H1 (cell line): ENCODE measurements at regions not wholly inside any gene's neighbourhood (a gene's known extent, or its start where the extent isn't known, plus 50 kb on each side); places are given as distances from the start of the nearest gene placed in this dataset.

Source experiments
- CTCF ChIA-PET: fragments of 300-600 bp; sonication (Branson Sonifier 250); formaldehyde crosslinking; loops from one replicate; lab custom pipeline; 2021; ENCODE audit not compliant: partially characterized antibody; lab: Charles Lee
- POLR2A ChIA-PET: fragments of 300-600 bp; sonication (Branson Sonifier 250); formaldehyde crosslinking; loops from one replicate; lab custom pipeline; 2021; ENCODE audit warnings: inconsistent platforms; ENCODE audit not compliant: partially characterized antibody; lab: Charles Lee
- DNase-seq, 2 experiments: peaks; one replicate each; pipeline versions ENCODE4 v3.0.0 to v3.0.0-alpha.2; 2010 to 2022; ENCODE audit warnings: low spot score in 2 of 2, low read depth in 1 of 2, mixed read lengths in 1 of 2
- FAIRE-seq: peaks from 2 replicates; lab custom pipeline; 2011; peaks lifted over from hg19 to GRCh38; lab: Jason Lieb, UNC
- H2AFZ ChIP-seq: 2 replicates; pipeline ENCODE4 v1.8.1; 2012; ENCODE audit warnings: low read length, inconsistent platforms
- H2AK5ac ChIP-seq: 2 replicates; pipeline ENCODE4 v1.6.1; 2013; ENCODE audit warnings: low read depth, low read length
- H2BK120ac ChIP-seq: replicated peaks from 2 replicates; pipeline ENCODE3; 2013; ENCODE audit warnings: low read depth, low read length, inconsistent platforms
- H2BK12ac ChIP-seq: 2 replicates; pipeline ENCODE4 v1.6.1; 2013; ENCODE audit warnings: low read depth, low read length
- H2BK15ac ChIP-seq: 2 replicates; pipeline ENCODE4 v1.6.1; 2013; ENCODE audit warnings: low read length
- H2BK20ac ChIP-seq: 2 replicates; pipeline ENCODE4 v1.6.1; 2013; ENCODE audit warnings: low read length
- H2BK5ac ChIP-seq: 2 replicates; pipeline ENCODE4 v1.6.1; 2013; ENCODE audit warnings: low read depth, low read length
- H3K14ac ChIP-seq: 2 replicates; pipeline ENCODE4 v1.6.1; 2013; ENCODE audit warnings: inconsistent platforms; ENCODE audit not compliant: insufficient read length
- H3K18ac ChIP-seq: 2 replicates; pipeline ENCODE4 v1.6.1; 2013; ENCODE audit warnings: low read length; ENCODE audit errors: extremely low read depth
- H3K23ac ChIP-seq: 2 replicates; pipeline ENCODE4 v1.6.1; 2013; ENCODE audit warnings: inconsistent platforms; ENCODE audit not compliant: insufficient read length
- H3K23me2 ChIP-seq: 2 replicates; pipeline ENCODE4 v1.6.1; 2013; ENCODE audit warnings: low read depth, low read length
- H3K27ac ChIP-seq: 2 replicates; pipeline ENCODE4 v1.6.1; 2011; ENCODE audit warnings: low read depth, low read length, inconsistent platforms
- H3K27me3 ChIP-seq, 4 experiments: replicated peaks in 1 of 4; 1 replicate in 1 of 4; 2 replicates in 3 of 4; pipeline versions ENCODE4 v1.6.1 to v1.8.1; 2011 to 2013; ENCODE audit warnings: low read length in 3 of 4, mild to moderate bottlenecking in 3 of 4, inconsistent platforms in 2 of 4, mixed read lengths in 2 of 4, moderate library complexity in 1 of 4; ENCODE audit not compliant: control insufficient read depth in 3 of 4, insufficient read depth in 3 of 4; ENCODE audit errors: extremely low read depth in 1 of 4
- H3K36me3 ChIP-seq, 4 experiments: 2 replicates each; pipeline versions ENCODE4 v1.6.1 to v1.8.1; 2011 to 2013; ENCODE audit warnings: mild to moderate bottlenecking in 4 of 4, low read length in 3 of 4, moderate library complexity in 2 of 4, control low read depth in 1 of 4, inconsistent platforms in 1 of 4; ENCODE audit not compliant: insufficient read depth in 4 of 4, control insufficient read depth in 2 of 4
- H3K4ac ChIP-seq: replicated peaks from 2 replicates; pipeline ENCODE3; 2013; ENCODE audit warnings: low read length, low read depth, mixed read lengths, inconsistent platforms; ENCODE audit not compliant: insufficient read length
- H3K4me1 ChIP-seq, 4 experiments: replicated peaks in 1 of 4; 1 replicate in 1 of 4; 2 replicates in 3 of 4; pipeline versions ENCODE4 v1.6.1 to v1.8.1; 2011 to 2013; ENCODE audit warnings: low read length in 3 of 4, inconsistent platforms in 2 of 4, mixed read lengths in 1 of 4; ENCODE audit not compliant: insufficient read depth in 4 of 4, control insufficient read depth in 3 of 4
- H3K4me2 ChIP-seq, 2 experiments: 2 replicates each; pipeline versions ENCODE4 v1.6.1 to v1.8.1; 2011 to 2013; ENCODE audit warnings: low read depth in 2 of 2, low read length in 2 of 2, control low read depth in 1 of 2, inconsistent platforms in 1 of 2, mild to moderate bottlenecking in 1 of 2; ENCODE audit not compliant: insufficient read depth in 1 of 2
- H3K4me3 ChIP-seq, 4 experiments: fragments of 200-600, 300-600 bp in 1 of 4; sonication (generic), shearing (Covaris generic), sonication (Bioruptor Twin) in 1 of 4; 2 replicates each; pipeline versions ENCODE4 v1.5.1 to v1.8.1; 2011 to 2016; ENCODE audit warnings: low read length in 4 of 4, low read depth in 3 of 4, control low read depth in 2 of 4, inconsistent platforms in 2 of 4, mild to moderate bottlenecking in 2 of 4, mixed read lengths in 1 of 4, moderate library complexity in 1 of 4; ENCODE audit not compliant: insufficient read depth in 2 of 4; ENCODE audit errors: extremely low read depth in 1 of 4
- H3K56ac ChIP-seq: replicated peaks from 2 replicates; pipeline ENCODE3; 2013; ENCODE audit warnings: low read depth, mild to moderate bottlenecking, mixed read lengths, low read length, inconsistent platforms; ENCODE audit not compliant: insufficient read length
- H3K79me1 ChIP-seq: 2 replicates; pipeline ENCODE4 v1.6.1; 2013; ENCODE audit warnings: low read depth, low read length, control low read depth
- H3K79me2 ChIP-seq, 2 experiments: 2 replicates each; pipeline versions ENCODE4 v1.6.1 to v1.8.1; 2012 to 2013; ENCODE audit warnings: low read length in 2 of 2, mild to moderate bottlenecking in 2 of 2, inconsistent platforms in 1 of 2; ENCODE audit not compliant: insufficient read depth in 2 of 2, control insufficient read depth in 1 of 2
- H3K9ac ChIP-seq, 4 experiments: replicated peaks in 1 of 4; 1 replicate in 1 of 4; 2 replicates in 3 of 4; pipeline versions ENCODE4 v1.6.1 to v1.8.1; 2011 to 2013; ENCODE audit warnings: low read depth in 3 of 4, low read length in 3 of 4, control low read depth in 2 of 4, mild to moderate bottlenecking in 2 of 4, moderate library complexity in 2 of 4, inconsistent platforms in 1 of 4; ENCODE audit errors: extremely low read depth in 1 of 4
- H3K9me3 ChIP-seq, 2 experiments: 2 replicates each; pipeline versions ENCODE4 v1.6.1 to v1.8.1; 2012 to 2013; ENCODE audit warnings: mild to moderate bottlenecking in 2 of 2, moderate library complexity in 2 of 2, control low read depth in 1 of 2, inconsistent platforms in 1 of 2, low read depth in 1 of 2, low read length in 1 of 2, mixed read lengths in 1 of 2; ENCODE audit not compliant: insufficient read depth in 2 of 2
- H4K20me1 ChIP-seq, 2 experiments: replicated peaks in 1 of 2; 2 replicates each; pipeline versions ENCODE3 to v1.8.1; 2011 to 2013; ENCODE audit warnings: inconsistent platforms in 2 of 2, low read length in 2 of 2, mild to moderate bottlenecking in 1 of 2; ENCODE audit not compliant: insufficient read depth in 2 of 2, control insufficient read depth in 1 of 2
- H4K5ac ChIP-seq: 2 replicates; pipeline ENCODE4 v1.6.1; 2013; ENCODE audit warnings: low read length, low read depth, mixed read lengths, inconsistent platforms; ENCODE audit not compliant: insufficient read length
- H4K8ac ChIP-seq: 2 replicates; pipeline ENCODE4 v1.8.0; 2013; ENCODE audit warnings: mild to moderate bottlenecking, moderate library complexity, low read length, inconsistent platforms; ENCODE audit not compliant: insufficient read depth; ENCODE audit errors: extremely low read depth
- H4K91ac ChIP-seq: replicated peaks from 2 replicates; pipeline ENCODE3; 2013; ENCODE audit warnings: low read length, mixed read lengths, inconsistent platforms; ENCODE audit not compliant: insufficient read length
- JUND ChIP-seq: IDR thresholded peaks from 2 replicates; pipeline ENCODE4 v1.6.1; 2011; ENCODE audit warnings: mild to moderate bottlenecking, improper control_type of control experiment, low read length
- POLR2AphosphoS5 ChIP-seq: IDR thresholded peaks from 2 replicates; pipeline ENCODE4 v1.6.1; 2011; ENCODE audit warnings: low read depth, low read length
- POU5F1 ChIP-seq: IDR thresholded peaks from 2 replicates; pipeline ENCODE4 v1.6.1; 2011; ENCODE audit warnings: low read depth, mild to moderate bottlenecking, low read length, moderate library complexity
- TCF12 ChIP-seq: IDR thresholded peaks from 2 replicates; pipeline ENCODE4 v1.6.1; 2011; ENCODE audit warnings: low read depth, mild to moderate bottlenecking, low read length
- YY1 ChIP-seq: IDR thresholded peaks from 2 replicates; pipeline ENCODE4 v1.6.1; 2011; ENCODE audit warnings: low read depth, mild to moderate bottlenecking, low read length
- WGBS, 2 experiments: shearing (Covaris generic) in 1 of 2; methylation state at CpG; one replicate each; pipeline versions ENCODE4 v1.1.6 to v1.1.7; 2013 to 2015; ENCODE audit warnings: low lambda C conversion rate in 2 of 2, mixed read lengths in 2 of 2, inconsistent platforms in 1 of 2, low coverage in 1 of 2, missing lambda C conversion rate in 1 of 2; ENCODE audit not compliant: insufficient replicate concordance in 2 of 2, insufficient coverage in 1 of 2, insufficient read length in 1 of 2; ENCODE audit errors: extremely low coverage in 1 of 2, missing lambda C conversion rate in 1 of 2; 5-methylcytosine and 5-hydroxymethylcytosine counted together
- TF ChIP-seq, protein P1 (sequence below): IDR thresholded peaks from 2 replicates; pipeline ENCODE4 v1.6.1; 2012; ENCODE audit warnings: inconsistent platforms

DNA sequence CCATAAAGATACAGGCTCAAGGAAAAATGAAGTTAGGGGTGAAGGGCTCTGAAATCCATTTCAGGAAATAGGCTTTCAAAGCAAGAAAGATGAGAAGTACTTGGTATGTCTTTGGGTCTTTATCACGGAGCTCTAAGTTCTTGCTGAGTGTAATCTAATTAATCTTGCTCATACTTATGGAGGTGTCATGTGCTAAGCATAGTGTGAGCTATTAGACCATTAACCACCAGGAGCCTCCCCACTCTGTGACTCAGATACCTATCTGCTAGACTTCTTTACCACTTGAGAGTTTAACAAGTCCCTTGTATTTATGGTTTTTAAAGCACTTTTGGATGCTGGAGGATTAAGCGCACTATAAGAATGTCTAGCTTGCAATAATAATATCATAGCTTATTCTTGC, 678.7 kb downstream of the EPHA4 start:
- H3K27ac ChIP-seq, result no peak overlapping the region
- H3K79me2 ChIP-seq, result no peaks in the 10 kb centered on the region
- no peak overlapping the region for H2AFZ ChIP-seq
- TF ChIP-seq POLR2AphosphoS5 (no peak), POU5F1 (no peak), TCF12 (no peak), JUND (no peak), YY1 (no peak)
- TF ChIP-seq, protein P1, sequence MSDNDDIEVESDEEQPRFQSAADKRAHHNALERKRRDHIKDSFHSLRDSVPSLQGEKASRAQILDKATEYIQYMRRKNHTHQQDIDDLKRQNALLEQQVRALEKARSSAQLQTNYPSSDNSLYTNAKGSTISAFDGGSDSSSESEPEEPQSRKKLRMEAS, result no peak
- 87% methylated on average over 2 of the region's 2 CpGs; no CpG with 5 or more reads in 1 of the 2 experiments for WGBS, 2 experiments
- H2BK5ac ChIP-seq, result no peak overlapping the region
- no peak overlapping the region for H4K91ac ChIP-seq
- H3K9ac ChIP-seq, result no peak overlapping the region
- DNase-seq (no peak), FAIRE-seq (no peak)
- peaks cover 0 to 4% (median 1%) of the 10 kb centered on the region in 4 experiments; a peak in 2 of 7 replicates for H3K4me1 ChIP-seq
- no peak overlapping the region for H3K56ac ChIP-seq
- H4K20me1 ChIP-seq, result no peaks in the 10 kb centered on the region
- no peak overlapping the region for H3K18ac ChIP-seq
- no peaks in the 10 kb centered on the region for H3K9me3 ChIP-seq
- H3K23ac ChIP-seq, result no peak overlapping the region
- no peak overlapping the region for H4K8ac ChIP-seq
- no peak overlapping the region for H2AK5ac ChIP-seq
- no peak overlapping the region for H3K14ac ChIP-seq
- H3K27me3 ChIP-seq, result no peaks in the 10 kb centered on the region
- ChIA-PET POLR2A (no interaction called here), CTCF (interaction anchor here (0.5 to 1.5 kb wide), 2 partner anchors 10 to 1897 kb away, joined by 3 read pairs; no protein-coding TSS in a partner anchor)
- no peak overlapping the region for H4K5ac ChIP-seq
- no peak overlapping the region for H3K4me2 ChIP-seq
- H2BK12ac ChIP-seq, result no peak overlapping the region
- no peak overlapping the region for H2BK120ac ChIP-seq
- no peak overlapping the region for H3K4me3 ChIP-seq
- H3K79me1 ChIP-seq, result no peaks in the 10 kb centered on the region
- H3K23me2 ChIP-seq, result no peaks in the 10 kb centered on the region
- H2BK20ac ChIP-seq, result no peak overlapping the region
- H2BK15ac ChIP-seq, result no peak overlapping the region
- H3K36me3 ChIP-seq, result no peaks in the 10 kb centered on the region
- no peak overlapping the region for H3K4ac ChIP-seq
